ENCODE measurements at regions not wholly inside any gene's neighbourhood (a gene's known extent, or its start where the extent isn't known, plus 50 kb on each side); places are given as distances from the start of the nearest gene placed in this dataset.

DNA sequence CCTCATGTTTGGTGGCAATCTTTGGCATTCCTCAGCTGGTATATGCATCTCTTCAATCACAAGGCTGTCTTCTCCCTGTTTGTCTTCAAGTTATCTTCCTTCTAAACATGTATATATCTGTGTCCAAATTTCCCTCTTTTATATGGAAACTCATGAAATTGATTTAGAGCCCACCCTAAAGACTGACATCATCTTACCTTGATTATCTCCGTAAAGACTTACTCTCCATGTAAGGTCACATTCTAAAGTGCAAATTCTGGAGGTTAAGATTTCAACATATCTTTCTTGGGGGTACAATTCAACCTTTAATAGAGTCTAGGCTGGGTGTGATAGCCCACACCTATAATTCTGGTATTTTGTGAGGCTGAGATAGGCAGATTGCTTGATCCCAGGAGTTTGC, 215.8 kb upstream of the LRRC4C start:
- ATAC-seq, result no peak
- no peaks in the 10 kb centered on the region for H3K79me2 ChIP-seq (ENCODE audit: insufficient read depth, low read length)
- H2AFZ ChIP-seq (ENCODE audit: low read length), result no peak overlapping the region
- FAIRE-seq, result no peak
- H3K4me3 ChIP-seq (replicated peaks in 1 of 3; ENCODE audit: insufficient read depth in 1 of 3, low read depth in 2 of 3, low read length in 3 of 3), result no peak overlapping the region
- ChIA-PET POLR2A (no interaction called here), CTCF (ENCODE audit: low intra/inter-chr PET ratio, low total read pairs) (no interaction called here)
- no peaks in the 10 kb centered on the region for H4K20me1 ChIP-seq (ENCODE audit: insufficient read depth, low read length)
- H3K9ac ChIP-seq (ENCODE audit: insufficient read depth, low read depth, low read length), result no peak overlapping the region
- intact Hi-C loops (cut with micrococcal nuclease; ENCODE audit: unreplicated experiment), result no loop called here
- no peak overlapping the region for H3K27ac ChIP-seq (ENCODE audit: extremely low read length, insufficient read depth, low read length)
- in situ Hi-C loops (cut with HindIII; ENCODE audit: extremely low pct_ligation_motif_present, low pct_unique_long_range_greater_than_20kb), result no loop called here
- DNase-seq (ENCODE audit: low spot score), result no peak
- no peaks in the 10 kb centered on the region for H3K4me1 ChIP-seq (ENCODE audit: insufficient read depth, low read length)
- no peaks in the 10 kb centered on the region for H3K27me3 ChIP-seq (ENCODE audit: control insufficient read depth in 1 of 2, insufficient read depth in 2 of 2, low read length in 2 of 2)
- H3K4me2 ChIP-seq (ENCODE audit: low read depth, low read length), result no peak overlapping the region
- 0% methylated on average over 1 of the region's 1 CpG for WGBS (ENCODE audit: low lambda C conversion rate)
- TF ChIP-seq, protein P1, sequence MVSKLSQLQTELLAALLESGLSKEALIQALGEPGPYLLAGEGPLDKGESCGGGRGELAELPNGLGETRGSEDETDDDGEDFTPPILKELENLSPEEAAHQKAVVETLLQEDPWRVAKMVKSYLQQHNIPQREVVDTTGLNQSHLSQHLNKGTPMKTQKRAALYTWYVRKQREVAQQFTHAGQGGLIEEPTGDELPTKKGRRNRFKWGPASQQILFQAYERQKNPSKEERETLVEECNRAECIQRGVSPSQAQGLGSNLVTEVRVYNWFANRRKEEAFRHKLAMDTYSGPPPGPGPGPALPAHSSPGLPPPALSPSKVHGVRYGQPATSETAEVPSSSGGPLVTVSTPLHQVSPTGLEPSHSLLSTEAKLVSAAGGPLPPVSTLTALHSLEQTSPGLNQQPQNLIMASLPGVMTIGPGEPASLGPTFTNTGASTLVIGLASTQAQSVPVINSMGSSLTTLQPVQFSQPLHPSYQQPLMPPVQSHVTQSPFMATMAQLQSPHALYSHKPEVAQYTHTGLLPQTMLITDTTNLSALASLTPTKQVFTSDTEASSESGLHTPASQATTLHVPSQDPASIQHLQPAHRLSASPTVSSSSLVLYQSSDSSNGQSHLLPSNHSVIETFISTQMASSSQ (IDR thresholded peaks at IDR 0.05; ENCODE audit: low read depth), result no peak
- TF ChIP-seq, protein P1 (CRISPR knock-in tag; IDR thresholded peaks at IDR 0.05; ENCODE audit: borderline replicate concordance), result no peak
- TF ChIP-seq ZNF337 (CRISPR knock-in tag; IDR thresholded peaks at IDR 0.05; ENCODE audit: borderline replicate concordance, low read depth) (no peak), CREB1 (IDR thresholded peaks at IDR 0.05) (peak; percentile 84), CREB1 (CRISPR knock-in tag; IDR thresholded peaks at IDR 0.05) (no peak), MIER3 (CRISPR knock-in tag; IDR thresholded peaks at IDR 0.05; ENCODE audit: borderline replicate concordance) (no peak), ATF7 (IDR thresholded peaks at IDR 0.05) (peak; percentile 94), ATF7 (CRISPR knock-in tag; IDR thresholded peaks at IDR 0.05) (no peak), ZNF674 (CRISPR knock-in tag; IDR thresholded peaks at IDR 0.05; ENCODE audit: low read depth) (no peak), ZNF44 (CRISPR knock-in tag; IDR thresholded peaks at IDR 0.05) (no peak), NFRKB (IDR thresholded peaks at IDR 0.05) (no peak), ZNF619 (CRISPR knock-in tag; IDR thresholded peaks at IDR 0.05) (no peak)
- no peaks in the 10 kb centered on the region for H3K36me3 ChIP-seq (replicated peaks in 1 of 2; ENCODE audit: control insufficient read depth in 1 of 2, insufficient read depth in 2 of 2, low read length in 2 of 2)
- peaks cover 60% of the 10 kb centered on the region for H3K9me3 ChIP-seq (ENCODE audit: low read length)
- BruUV-seq (replicated peaks), result no TSS peak
